ENCODE measurements at regions not wholly inside any gene's neighbourhood (a gene's known extent, or its start where the extent isn't known, plus 50 kb on each side); places are given as distances from the start of the nearest gene placed in this dataset.
"Not testable (repeated sequence)": the region's sequence is repeated elsewhere in the genome, so short reads cannot be mapped to it uniquely, and the experiment has no call there.

- TF ChIP-seq CTCF (conservative IDR thresholded peaks at IDR 0.05; ENCODE audit: low read depth, low read length), result no peak
- DNase-seq (ENCODE audit: low read depth), result no peak
- no peak overlapping the region for H3K4me3 ChIP-seq (ENCODE audit: low read depth, low read length)
Measured at GRCh38 chr2:210915912-210916311, 359.5 kb downstream of the CPS1 start.

- no peak for TF ChIP-seq CTCF (conservative IDR thresholded peaks at IDR 0.05; ENCODE audit: low read depth, low read length)
- no peak for DNase-seq (ENCODE audit: low read depth)
- no peak overlapping the region for H3K4me3 ChIP-seq (ENCODE audit: low read depth, low read length)
Measured at GRCh38 chr2:210917465-210917864, 361.1 kb downstream of the CPS1 start.

- H3K4me3 ChIP-seq (ENCODE audit: low read depth, low read length), result no peak overlapping the region
- no peak for TF ChIP-seq CTCF (conservative IDR thresholded peaks at IDR 0.05; ENCODE audit: low read depth, low read length)
- DNase-seq (ENCODE audit: low read depth), result no peak
Measured at GRCh38 chr2:210919128-210919527, 362.7 kb downstream of the CPS1 start.

GRCh38 chr2:210922419-210922818, 366.0 kb downstream of the CPS1 start:
- H3K4me3 ChIP-seq (ENCODE audit: low read depth, low read length), result no peak overlapping the region

GRCh38 chr2:210928714-210929113, 372.3 kb downstream of the CPS1 start:
- TF ChIP-seq CTCF (conservative IDR thresholded peaks at IDR 0.05; ENCODE audit: low read depth, low read length), result no peak
- no peak for DNase-seq (ENCODE audit: low read depth)
- no peak overlapping the region for H3K4me3 ChIP-seq (ENCODE audit: low read depth, low read length)

More at GRCh38 chr2:210922419-210922818, 366.0 kb downstream of the CPS1 start:
- no peak for DNase-seq (ENCODE audit: low read depth)
- no peak for TF ChIP-seq CTCF (conservative IDR thresholded peaks at IDR 0.05; ENCODE audit: low read depth, low read length)

- no peak overlapping the region for H3K4me3 ChIP-seq (ENCODE audit: low read depth, low read length)
- no peak for TF ChIP-seq CTCF (conservative IDR thresholded peaks at IDR 0.05; ENCODE audit: low read depth, low read length)
- peak; percentile 58 for DNase-seq (ENCODE audit: low read depth)
Measured at GRCh38 chr2:210938228-210938627, 381.8 kb downstream of the CPS1 start.

- H3K4me3 ChIP-seq (ENCODE audit: low read depth, low read length), result no peak overlapping the region
- no peak for DNase-seq (ENCODE audit: low read depth)
- TF ChIP-seq CTCF (conservative IDR thresholded peaks at IDR 0.05; ENCODE audit: low read depth, low read length), result no peak
Measured at GRCh38 chr2:210946395-210946794, 390.0 kb downstream of the CPS1 start.

- H3K4me3 ChIP-seq (ENCODE audit: low read depth, low read length); DNase-seq (ENCODE audit: low read depth): not testable (repeated sequence)
Measured at GRCh38 chr2:210950434-210951060, 394.1 kb downstream of the CPS1 start.
